ENCODE measurements at regions not wholly inside any gene's neighbourhood (a gene's known extent, or its start where the extent isn't known, plus 50 kb on each side); places are given as distances from the start of the nearest gene placed in this dataset.

DNA sequence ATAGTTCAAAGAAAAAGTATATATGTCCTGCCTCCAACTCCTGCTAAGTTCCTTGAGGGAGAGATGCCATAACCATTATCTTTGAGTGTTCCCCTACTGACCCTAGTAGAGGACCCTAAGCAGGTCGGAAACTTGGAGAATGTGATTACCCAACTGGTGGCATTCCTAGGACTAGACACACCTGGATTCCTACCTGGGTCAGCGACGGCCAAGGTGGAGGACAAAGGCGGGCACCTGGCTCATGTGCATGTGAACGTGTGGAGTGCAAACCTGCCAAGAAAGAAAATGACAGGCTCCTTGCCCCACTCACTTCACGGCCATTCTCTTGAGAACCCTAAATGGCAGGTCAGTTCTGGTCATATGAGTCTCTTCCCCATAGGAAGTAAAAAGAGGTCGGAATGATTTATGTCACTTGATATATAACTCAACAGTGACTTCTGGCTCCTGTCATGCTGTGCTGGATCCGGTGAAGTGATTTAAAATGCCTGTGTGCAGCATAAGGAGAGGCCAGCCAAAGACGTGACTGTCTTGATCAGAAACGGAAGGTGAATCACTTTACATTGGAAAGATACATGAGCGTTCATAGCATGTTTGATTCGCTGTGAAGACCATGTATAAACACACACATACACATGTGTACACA, 371.6 kb downstream of the EIPR1 start:
- no peak overlapping the region for H3K27ac ChIP-seq
- no peaks in the 10 kb centered on the region for H3K36me3 ChIP-seq (replicated peaks in 1 of 2)
- H3K27me3 ChIP-seq: peaks cover 12% of the 10 kb centered on the region
- intact Hi-C loops (cut with DNase I): loop anchor here in 1 of 2 donors (10.0 kb wide), 1 partner anchor 299 kb away; no protein-coding TSS in a partner anchor
- no peaks in the 10 kb centered on the region for H3K4me1 ChIP-seq (replicated peaks in 1 of 2)
- TF ChIP-seq POLR2A (IDR thresholded peaks at IDR 0.05): no peak
- TF ChIP-seq, protein P1, sequence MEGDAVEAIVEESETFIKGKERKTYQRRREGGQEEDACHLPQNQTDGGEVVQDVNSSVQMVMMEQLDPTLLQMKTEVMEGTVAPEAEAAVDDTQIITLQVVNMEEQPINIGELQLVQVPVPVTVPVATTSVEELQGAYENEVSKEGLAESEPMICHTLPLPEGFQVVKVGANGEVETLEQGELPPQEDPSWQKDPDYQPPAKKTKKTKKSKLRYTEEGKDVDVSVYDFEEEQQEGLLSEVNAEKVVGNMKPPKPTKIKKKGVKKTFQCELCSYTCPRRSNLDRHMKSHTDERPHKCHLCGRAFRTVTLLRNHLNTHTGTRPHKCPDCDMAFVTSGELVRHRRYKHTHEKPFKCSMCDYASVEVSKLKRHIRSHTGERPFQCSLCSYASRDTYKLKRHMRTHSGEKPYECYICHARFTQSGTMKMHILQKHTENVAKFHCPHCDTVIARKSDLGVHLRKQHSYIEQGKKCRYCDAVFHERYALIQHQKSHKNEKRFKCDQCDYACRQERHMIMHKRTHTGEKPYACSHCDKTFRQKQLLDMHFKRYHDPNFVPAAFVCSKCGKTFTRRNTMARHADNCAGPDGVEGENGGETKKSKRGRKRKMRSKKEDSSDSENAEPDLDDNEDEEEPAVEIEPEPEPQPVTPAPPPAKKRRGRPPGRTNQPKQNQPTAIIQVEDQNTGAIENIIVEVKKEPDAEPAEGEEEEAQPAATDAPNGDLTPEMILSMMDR (IDR thresholded peaks at IDR 0.05): no peak
- DNase-seq: no peak
- H3K4me3 ChIP-seq: no peak overlapping the region
- no peaks in the 10 kb centered on the region for H3K9me3 ChIP-seq (replicated peaks in 1 of 3)
- 68 to 83% (median 73%) methylated on average over 12 of the region's 12 CpGs for WGBS, 4 donors

DNA sequence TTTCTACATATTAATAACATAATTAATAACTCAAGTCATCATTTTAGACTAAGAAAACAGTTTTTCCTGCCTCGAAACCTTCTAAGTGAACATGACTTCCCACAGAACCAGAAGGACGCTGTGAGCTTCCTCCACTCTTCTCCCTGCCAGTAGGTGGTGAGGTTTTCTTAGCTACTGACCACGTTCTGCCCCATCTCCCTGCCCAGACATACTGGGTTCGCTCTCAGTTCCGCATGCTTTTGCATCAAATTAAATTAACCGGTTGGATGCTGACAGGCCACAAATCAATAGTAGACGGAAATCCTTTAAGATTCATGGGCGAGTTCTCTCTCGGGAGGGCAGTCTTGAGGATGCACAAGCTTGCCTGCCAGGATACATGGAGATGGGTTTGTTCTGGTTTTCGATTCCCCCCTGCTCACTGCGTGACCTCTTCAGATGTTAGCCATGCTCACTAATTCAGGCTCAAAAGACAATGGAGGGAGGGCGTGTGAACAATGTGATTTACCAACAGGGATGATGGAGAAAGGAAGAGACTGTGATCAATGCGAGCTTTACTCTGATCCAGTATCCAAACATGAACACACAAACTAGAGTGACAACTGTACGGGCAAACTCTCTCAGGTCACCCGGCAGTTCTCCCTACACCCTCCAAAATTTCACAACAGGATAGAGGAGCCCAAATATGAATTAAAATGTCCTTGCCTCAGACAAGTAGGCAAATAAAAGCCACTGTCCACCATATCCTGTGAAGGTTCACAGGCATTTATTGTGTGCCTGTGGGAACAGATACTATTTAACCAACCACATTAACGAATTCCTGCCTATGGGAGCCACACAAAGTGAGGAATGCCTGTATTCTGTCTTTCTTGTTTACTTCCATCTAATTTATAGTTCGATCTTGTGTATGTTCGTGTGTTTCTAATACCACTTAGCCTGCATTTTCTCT, 375.7 kb downstream of the EIPR1 start:
- DNase-seq: peak; percentile 28 to 65 (median 42)
- Histone ChIP-seq H3K4me3 (no peak overlapping the region), H3K9me3 (replicated peaks in 1 of 3) (no peaks in the 10 kb centered on the region), H3K4me1 (replicated peaks in 1 of 2) (no peaks in the 10 kb centered on the region), H3K27ac (no peak overlapping the region), H3K27me3 (peaks cover 8% of the 10 kb centered on the region), H3K36me3 (replicated peaks in 1 of 2) (no peaks in the 10 kb centered on the region)
- intact Hi-C loops (cut with DNase I): loop anchor here in 1 of 2 donors (10.0 kb wide), 1 partner anchor 303 kb away; no protein-coding TSS in a partner anchor
- 38 to 45% (median 42%) methylated on average over 17 to 18 of the region's 18 CpGs for WGBS, 4 donors
- TF ChIP-seq, protein P1 (IDR thresholded peaks at IDR 0.05): peak; percentile 24 to 59 (median 47)
- no peak for TF ChIP-seq POLR2A (IDR thresholded peaks at IDR 0.05)

DNA sequence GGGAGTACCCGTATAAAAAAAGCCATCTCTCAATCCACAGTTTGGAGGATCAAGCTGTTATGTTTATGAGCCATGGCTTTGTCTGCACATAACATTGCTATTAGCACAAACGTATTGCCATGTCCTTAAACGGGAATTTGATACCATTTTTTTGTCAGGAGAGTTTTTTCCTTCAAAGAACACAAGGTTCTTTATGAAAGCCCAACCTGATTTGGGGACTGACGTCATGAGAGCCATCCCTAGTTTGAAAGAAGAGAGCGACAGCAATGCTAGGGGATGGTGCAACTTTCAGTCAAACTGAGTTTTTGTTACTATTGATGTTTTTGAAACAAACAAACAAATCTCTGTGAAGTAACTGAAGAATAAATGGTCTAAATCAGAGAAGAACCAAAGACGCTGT, 376.6 kb downstream of the EIPR1 start:
- WGBS, 4 donors: 40 to 63% (median 53%) methylated on average over 6 of the region's 6 CpGs
- H3K36me3 ChIP-seq (replicated peaks in 1 of 2): no peaks in the 10 kb centered on the region
- intact Hi-C loops (cut with DNase I): loop anchor here in 1 of 2 donors (10.0 kb wide), 1 partner anchor 304 kb away; no protein-coding TSS in a partner anchor
- no peaks in the 10 kb centered on the region for H3K9me3 ChIP-seq (replicated peaks in 1 of 3)
- H3K4me3 ChIP-seq: no peak overlapping the region
- no peaks in the 10 kb centered on the region for H3K4me1 ChIP-seq (replicated peaks in 1 of 2)
- TF ChIP-seq, protein P1 (IDR thresholded peaks at IDR 0.05): no peak
- peaks cover 4% of the 10 kb centered on the region for H3K27me3 ChIP-seq
- DNase-seq: no peak
- H3K27ac ChIP-seq: no peak overlapping the region

DNA sequence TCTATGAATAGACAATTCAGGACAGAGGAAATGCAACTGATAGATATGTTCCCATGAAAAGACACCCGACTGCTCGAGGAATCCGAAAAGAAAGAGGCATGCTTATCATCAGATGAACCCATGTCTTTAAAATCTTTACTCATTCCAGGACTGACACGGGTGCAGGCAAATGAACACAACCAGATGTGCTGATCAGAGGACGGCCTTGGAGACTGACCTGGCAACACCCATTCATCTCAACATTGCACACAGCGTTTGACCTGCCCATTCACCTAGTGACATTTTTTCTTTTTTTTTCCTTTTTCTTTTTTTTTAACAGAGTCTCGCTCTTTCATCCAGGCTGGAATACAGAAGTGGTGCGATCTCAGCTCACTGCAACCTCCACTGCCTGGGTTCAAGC, 377.5 kb downstream of the EIPR1 start:
- WGBS, 4 donors: 63 to 67% (median 64%) methylated on average over 8 of the region's 8 CpGs

More for the DNA sequence above, 377.5 kb downstream of the EIPR1 start:
- intact Hi-C loops (cut with DNase I): loop anchor here in 1 of 2 donors (10.0 kb wide), 1 partner anchor 305 kb away; no protein-coding TSS in a partner anchor
- Histone ChIP-seq H3K27ac (no peak overlapping the region), H3K9me3 (replicated peaks in 1 of 3) (no peaks in the 10 kb centered on the region), H3K4me1 (replicated peaks in 1 of 2) (no peaks in the 10 kb centered on the region), H3K4me3 (no peak overlapping the region), H3K36me3 (replicated peaks in 1 of 2) (no peaks in the 10 kb centered on the region), H3K27me3 (no peaks in the 10 kb centered on the region)
- no peak for DNase-seq
- no peak for TF ChIP-seq POLR2A (IDR thresholded peaks at IDR 0.05)
- TF ChIP-seq, protein P1 (IDR thresholded peaks at IDR 0.05): no peak
